Upper lobe of left lung (tissue), 6 donors: ENCODE measurements at regions not wholly inside any gene's neighbourhood (a gene's known extent, or its start where the extent isn't known, plus 50 kb on each side); places are given as distances from the start of the nearest gene placed in this dataset.

Source experiments
- ATAC-seq, 2 donors: fragments of 200-7000 bp; cut with Tn5 transposase; one replicate each; pipeline ENCODE4 v1.9.1; 2022; ENCODE audit warnings: mild to moderate bottlenecking in 2 of 2, moderate library complexity in 2 of 2; ENCODE audit not compliant: low FRiP score in 2 of 2
- DNase-seq, 2 donors: peaks; one replicate each; pipeline ENCODE4 v3.0.0-alpha.2; 2019 to 2020
- H3K27ac ChIP-seq, 4 donors: fragments of 200-600 bp; sonication (generic); one replicate each; pipeline ENCODE4 v1.5.1; 2016 to 2019
- H3K27me3 ChIP-seq, 4 donors: fragments of 200-600 bp; sonication (generic); one replicate each; pipeline ENCODE4 v1.5.1; 2017 to 2019
- H3K36me3 ChIP-seq, 4 donors: fragments of 200-600 bp; sonication (generic); one replicate each; pipeline ENCODE4 v1.5.1; 2016 to 2019
- H3K4me1 ChIP-seq, 4 donors: fragments of 200-600 bp; sonication (generic); one replicate each; pipeline ENCODE4 v1.5.1; 2018 to 2019
- H3K4me3 ChIP-seq, 4 donors: fragments of 200-600 bp; sonication (generic); one replicate each; pipeline ENCODE4 v1.5.1; 2017 to 2019; ENCODE audit warnings: mild to moderate bottlenecking in 2 of 4, moderate library complexity in 1 of 4
- H3K9me3 ChIP-seq, 4 donors: fragments of 200-600 bp; sonication (generic); one replicate each; pipeline ENCODE4 v1.5.1; 2018 to 2019
- CTCF ChIP-seq, 6 experiments: fragments of 450-650 bp in 4 of 6; fragments of 200-600 bp in 2 of 6; sonication (generic) in 2 of 6; IDR thresholded peaks; one replicate each; pipeline ENCODE4 v1.5.1; 2016 to 2019; ENCODE audit warnings: antibody characterized with exemption in 6 of 6
- EP300 ChIP-seq, 4 donors: sonication (generic); formaldehyde crosslinking; IDR thresholded peaks; one replicate each; pipeline ENCODE4 v1.5.1; 2017; ENCODE audit warnings: antibody characterized with exemption in 4 of 4, control low read depth in 2 of 4
- POLR2A ChIP-seq, 4 donors: fragments of 450-650 bp; IDR thresholded peaks; one replicate each; pipeline ENCODE4 v1.5.1; 2016 to 2017; ENCODE audit warnings: antibody characterized with exemption in 4 of 4, mild to moderate bottlenecking in 2 of 4
- POLR2AphosphoS5 ChIP-seq, 2 donors: sonication (generic); formaldehyde crosslinking; IDR thresholded peaks; one replicate each; pipeline ENCODE4 v1.5.1; 2017; ENCODE audit warnings: antibody characterized with exemption in 2 of 2
- WGBS, 2 donors: methylation state at CpG; one replicate each; pipeline ENCODE4 v1.1.5; 2017 to 2018; 5-methylcytosine and 5-hydroxymethylcytosine counted together
- donor health status: DM: no; HTN: no; CAD: no; lungs with moderate emphysema.
- donor health status: DM: no; HTN: yes; CAD: no; lungs with severe emphysema.

GRCh38 chr4:184896868-184897715 lies 71.3 kb upstream of the ACSL1 start:
- 42 to 60% methylated on average over 19 of the region's 19 CpGs for WGBS, 2 donors
- no peaks in the 10 kb centered on the region for H3K9me3 ChIP-seq
- no peaks in the 10 kb centered on the region for H3K27me3 ChIP-seq
- DNase-seq (peak in 1 of 2 donors; percentile 86), ATAC-seq (peak; percentile 59 to 75)
- H3K4me3 ChIP-seq, result no peak overlapping the region
- H3K4me1 ChIP-seq, result peaks cover 2 to 32% (median 29%) of the 10 kb centered on the region in 4 donors
- H3K36me3 ChIP-seq, result no peaks in the 10 kb centered on the region
- H3K27ac ChIP-seq, result peak overlapping the region; percentile 68 to 86 (median 76)
- TF ChIP-seq POLR2A (IDR thresholded peaks at IDR 0.05) (peak in 1 of 4 donors; percentile 25), EP300 (IDR thresholded peaks at IDR 0.05) (peak; percentile 54 to 99 (median 84)), POLR2AphosphoS5 (IDR thresholded peaks at IDR 0.05) (peak; percentile 67 to 92), CTCF (IDR thresholded peaks at IDR 0.05) (no peak)

GRCh38 chr4:184897895-184898294 lies 72.1 kb upstream of the ACSL1 start:
- Histone ChIP-seq H3K27me3 (no peaks in the 10 kb centered on the region), H3K27ac (peak overlapping the region in 3 of 4 donors; percentile 70 to 86 (median 81)), H3K9me3 (no peaks in the 10 kb centered on the region), H3K36me3 (no peaks in the 10 kb centered on the region), H3K4me1 (peaks cover 2 to 32% (median 29%) of the 10 kb centered on the region in 4 donors), H3K4me3 (no peak overlapping the region)
- WGBS, 2 donors, result 54 to 63% methylated on average over 7 of the region's 7 CpGs
- peak in 1 of 2 donors; percentile 38 for DNase-seq
- no peak for ATAC-seq
- TF ChIP-seq CTCF (IDR thresholded peaks at IDR 0.05), result no peak
- TF ChIP-seq POLR2AphosphoS5 (IDR thresholded peaks at IDR 0.05), result no peak
- no peak for TF ChIP-seq POLR2A (IDR thresholded peaks at IDR 0.05)
- no peak for TF ChIP-seq EP300 (IDR thresholded peaks at IDR 0.05)

GRCh38 chr4:184898793-184899192 lies 73.0 kb upstream of the ACSL1 start:
- Histone ChIP-seq H3K27me3 (no peaks in the 10 kb centered on the region), H3K36me3 (no peaks in the 10 kb centered on the region), H3K4me3 (no peak overlapping the region), H3K4me1 (peaks cover 2 to 32% (median 29%) of the 10 kb centered on the region in 4 donors), H3K9me3 (no peaks in the 10 kb centered on the region), H3K27ac (peak overlapping the region in 2 of 4 donors; percentile 40 to 68)
- no peak for DNase-seq
- no peak for ATAC-seq
- TF ChIP-seq POLR2AphosphoS5 (IDR thresholded peaks at IDR 0.05) (no peak), EP300 (IDR thresholded peaks at IDR 0.05) (no peak), POLR2A (IDR thresholded peaks at IDR 0.05) (no peak), CTCF (IDR thresholded peaks at IDR 0.05) (no peak)
- 75 to 80% methylated on average over 5 of the region's 5 CpGs for WGBS, 2 donors

GRCh38 chr4:184899261-184900134 lies 73.7 kb upstream of the ACSL1 start:
- peak; percentile 33 to 91 for DNase-seq
- H3K4me3 ChIP-seq, result no peak overlapping the region
- H3K4me1 ChIP-seq, result peaks cover 1 to 32% (median 29%) of the 10 kb centered on the region in 4 donors
- no peaks in the 10 kb centered on the region for H3K27me3 ChIP-seq
- no peaks in the 10 kb centered on the region for H3K9me3 ChIP-seq
- 76 to 90% methylated on average over 6 to 9 of the region's 9 CpGs for WGBS, 2 donors
- peak overlapping the region in 2 of 4 donors; percentile 40 to 68 for H3K27ac ChIP-seq
- peak; percentile 50 to 70 for ATAC-seq
- H3K36me3 ChIP-seq, result no peaks in the 10 kb centered on the region
- no peak for TF ChIP-seq POLR2A (IDR thresholded peaks at IDR 0.05)
- peak; percentile 26 to 65 for TF ChIP-seq POLR2AphosphoS5 (IDR thresholded peaks at IDR 0.05)
- TF ChIP-seq EP300 (IDR thresholded peaks at IDR 0.05), result peak in 1 of 4 donors; percentile 80

- Histone ChIP-seq H3K9me3 (no peaks in the 10 kb centered on the region), H3K4me3 (no peak overlapping the region), H3K27ac (no peak overlapping the region), H3K27me3 (no peaks in the 10 kb centered on the region), H3K4me1 (peaks cover 0 to 32% (median 29%) of the 10 kb centered on the region in 4 donors), H3K36me3 (no peaks in the 10 kb centered on the region)
- TF ChIP-seq POLR2AphosphoS5 (IDR thresholded peaks at IDR 0.05) (no peak), POLR2A (IDR thresholded peaks at IDR 0.05) (no peak), CTCF (IDR thresholded peaks at IDR 0.05) (no peak)
- DNase-seq (no peak), ATAC-seq (no peak)
- 80 to 88% methylated on average over 6 of the region's 6 CpGs for WGBS, 2 donors
Observed at GRCh38 chr4:184900184-184900583, 74.4 kb upstream of the ACSL1 start.
